ENCODE measurements at regions not wholly inside any gene's neighbourhood (a gene's known extent, or its start where the extent isn't known, plus 50 kb on each side); places are given as distances from the start of the nearest gene placed in this dataset.

DNA sequence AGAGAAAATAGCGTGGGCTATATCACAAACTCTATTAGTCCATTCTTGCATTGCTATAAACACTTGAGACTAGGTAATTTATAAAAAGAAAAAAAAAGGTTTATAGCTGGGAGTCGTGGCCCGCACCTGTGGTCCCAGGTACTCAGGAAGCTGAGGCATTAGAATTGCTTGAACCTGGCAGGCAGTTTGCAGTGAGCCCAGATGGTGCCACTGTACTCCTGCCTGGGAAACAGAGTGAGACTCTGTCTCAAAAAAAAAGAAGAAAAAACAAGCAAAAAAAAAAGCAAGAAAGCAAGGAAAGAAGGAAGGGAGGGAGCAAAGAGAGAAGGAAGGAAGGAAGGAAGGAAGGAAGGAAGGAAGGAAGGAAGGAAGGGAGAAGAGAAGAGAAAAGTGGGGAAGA is 904.2 kb upstream of the EDIL3 start (continued):
- TF ChIP-seq, protein P1, sequence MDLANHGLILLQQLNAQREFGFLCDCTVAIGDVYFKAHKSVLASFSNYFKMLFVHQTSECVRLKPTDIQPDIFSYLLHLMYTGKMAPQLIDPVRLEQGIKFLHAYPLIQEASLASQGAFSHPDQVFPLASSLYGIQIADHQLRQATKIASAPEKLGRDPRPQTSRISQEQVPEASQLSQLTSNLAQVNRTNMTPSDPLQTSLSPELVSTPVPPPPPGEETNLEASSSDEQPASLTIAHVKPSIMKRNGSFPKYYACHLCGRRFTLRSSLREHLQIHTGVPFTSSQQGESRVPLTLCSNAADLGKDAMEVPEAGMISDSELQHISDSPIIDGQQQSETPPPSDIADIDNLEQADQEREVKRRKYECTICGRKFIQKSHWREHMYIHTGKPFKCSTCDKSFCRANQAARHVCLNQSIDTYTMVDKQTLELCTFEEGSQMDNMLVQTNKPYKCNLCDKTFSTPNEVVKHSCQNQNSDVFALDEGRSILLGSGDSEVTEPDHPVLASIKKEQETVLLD (CRISPR knock-in tag; IDR thresholded peaks at IDR 0.05; ENCODE audit: low read depth), result no peak
- TF ChIP-seq NAIF1 (CRISPR knock-in tag; IDR thresholded peaks at IDR 0.05; ENCODE audit: borderline replicate concordance) (no peak), ZSCAN12 (CRISPR knock-in tag; IDR thresholded peaks at IDR 0.05) (no peak), ZNF816 (CRISPR knock-in tag; IDR thresholded peaks at IDR 0.05; ENCODE audit: borderline replicate concordance) (no peak), FOXP1 (IDR thresholded peaks at IDR 0.05) (no peak), FOXP1 (CRISPR knock-in tag; IDR thresholded peaks at IDR 0.05) (no peak), NFE2L1 (CRISPR knock-in tag; IDR thresholded peaks at IDR 0.05; ENCODE audit: borderline replicate concordance) (no peak), SMAD9 (CRISPR knock-in tag; IDR thresholded peaks at IDR 0.05) (no peak), ZNF879 (CRISPR knock-in tag; IDR thresholded peaks at IDR 0.05) (no peak)
- TF ChIP-seq, protein P2, sequence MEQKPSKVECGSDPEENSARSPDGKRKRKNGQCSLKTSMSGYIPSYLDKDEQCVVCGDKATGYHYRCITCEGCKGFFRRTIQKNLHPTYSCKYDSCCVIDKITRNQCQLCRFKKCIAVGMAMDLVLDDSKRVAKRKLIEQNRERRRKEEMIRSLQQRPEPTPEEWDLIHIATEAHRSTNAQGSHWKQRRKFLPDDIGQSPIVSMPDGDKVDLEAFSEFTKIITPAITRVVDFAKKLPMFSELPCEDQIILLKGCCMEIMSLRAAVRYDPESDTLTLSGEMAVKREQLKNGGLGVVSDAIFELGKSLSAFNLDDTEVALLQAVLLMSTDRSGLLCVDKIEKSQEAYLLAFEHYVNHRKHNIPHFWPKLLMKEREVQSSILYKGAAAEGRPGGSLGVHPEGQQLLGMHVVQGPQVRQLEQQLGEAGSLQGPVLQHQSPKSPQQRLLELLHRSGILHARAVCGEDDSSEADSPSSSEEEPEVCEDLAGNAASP (CRISPR knock-in tag; IDR thresholded peaks at IDR 0.05; ENCODE audit: borderline replicate concordance), result no peak

DNA sequence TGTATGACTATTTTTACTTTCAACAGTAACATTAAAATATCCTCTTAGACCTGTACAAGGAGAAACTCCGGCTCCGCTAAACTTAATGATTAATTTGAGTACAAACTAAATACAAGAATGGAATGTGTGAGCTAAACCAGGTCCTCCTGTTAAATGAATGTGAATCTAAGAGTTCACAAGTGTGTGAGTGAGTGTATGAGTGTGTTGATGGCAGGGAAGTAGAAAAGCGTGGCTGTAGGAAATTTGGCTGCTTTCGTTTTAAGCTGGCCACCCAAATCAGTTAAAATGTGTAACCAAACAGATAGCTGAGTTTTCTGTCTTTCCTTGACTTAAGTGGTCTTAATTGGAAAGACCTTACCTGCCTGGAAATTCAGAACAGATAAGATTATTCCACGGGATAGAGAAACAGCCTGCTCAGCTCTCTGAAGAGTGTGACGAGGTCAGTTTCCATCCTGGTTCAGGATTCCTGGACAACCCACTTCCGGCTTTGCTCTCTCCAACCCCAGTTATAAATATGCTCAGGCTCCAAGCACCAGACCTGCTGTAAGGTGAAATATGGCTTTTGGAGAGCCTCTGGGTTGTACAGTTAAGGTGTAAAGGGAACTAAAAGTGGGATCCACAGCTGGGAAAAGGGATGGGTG is 908.6 kb upstream of the EDIL3 start:
- H3K4me1 ChIP-seq (ENCODE audit: insufficient read depth, low read length), result no peaks in the 10 kb centered on the region
- H3K4me2 ChIP-seq (ENCODE audit: low read depth, low read length), result peak overlapping the region; percentile 63
- no peaks in the 10 kb centered on the region for H3K79me2 ChIP-seq (ENCODE audit: insufficient read depth, low read length)
- ATAC-seq (peak; percentile 97), DNase-seq (ENCODE audit: low spot score) (peak; percentile 11), FAIRE-seq (no peak)
- H3K27me3 ChIP-seq (ENCODE audit: control insufficient read depth in 1 of 2, insufficient read depth in 2 of 2, low read length in 2 of 2), result no peaks in the 10 kb centered on the region
- H2AFZ ChIP-seq (ENCODE audit: low read length), result peak overlapping the region; percentile 100
- peak overlapping the region; percentile 46 to 61 (median 59) for H3K4me3 ChIP-seq (replicated peaks in 1 of 3; ENCODE audit: insufficient read depth in 1 of 3, low read depth in 2 of 3, low read length in 3 of 3)
- no peaks in the 10 kb centered on the region for H4K20me1 ChIP-seq (ENCODE audit: insufficient read depth, low read length)
- BruUV-seq (replicated peaks), result no TSS peak
- 3% methylated on average over 7 of the region's 7 CpGs for WGBS (ENCODE audit: low lambda C conversion rate)
- H3K36me3 ChIP-seq (replicated peaks in 1 of 2; ENCODE audit: control insufficient read depth in 1 of 2, insufficient read depth in 2 of 2, low read length in 2 of 2), result no peaks in the 10 kb centered on the region
- CTCF ChIA-PET (ENCODE audit: low intra/inter-chr PET ratio, low total read pairs), result no interaction called here
- in situ Hi-C loops (cut with HindIII; ENCODE audit: extremely low pct_ligation_motif_present, low pct_unique_long_range_greater_than_20kb), result no loop called here
- intact Hi-C loops (cut with micrococcal nuclease; ENCODE audit: unreplicated experiment), result no loop called here
- POLR2A ChIA-PET, result no interaction called here
- peak overlapping the region; percentile 40 for H3K9ac ChIP-seq (ENCODE audit: insufficient read depth, low read depth, low read length)
- no peak overlapping the region for H3K27ac ChIP-seq (ENCODE audit: extremely low read length, insufficient read depth, low read length)
- H3K9me3 ChIP-seq (ENCODE audit: low read length), result no peaks in the 10 kb centered on the region
- TF ChIP-seq ZBTB38 (CRISPR knock-in tag; IDR thresholded peaks at IDR 0.05), result no peak
- no peak for TF ChIP-seq GABPA (IDR thresholded peaks at IDR 0.05; ENCODE audit: low read depth, low read length)
- TF ChIP-seq GABPA (CRISPR knock-in tag; IDR thresholded peaks at IDR 0.05; ENCODE audit: low read depth), result peak; percentile 77
- no peak for TF ChIP-seq ZBTB7A (CRISPR knock-in tag; IDR thresholded peaks at IDR 0.05)
- TF ChIP-seq ZNF788 (CRISPR knock-in tag; IDR thresholded peaks at IDR 0.05; ENCODE audit: borderline replicate concordance), result no peak
- TF ChIP-seq, protein P3, sequence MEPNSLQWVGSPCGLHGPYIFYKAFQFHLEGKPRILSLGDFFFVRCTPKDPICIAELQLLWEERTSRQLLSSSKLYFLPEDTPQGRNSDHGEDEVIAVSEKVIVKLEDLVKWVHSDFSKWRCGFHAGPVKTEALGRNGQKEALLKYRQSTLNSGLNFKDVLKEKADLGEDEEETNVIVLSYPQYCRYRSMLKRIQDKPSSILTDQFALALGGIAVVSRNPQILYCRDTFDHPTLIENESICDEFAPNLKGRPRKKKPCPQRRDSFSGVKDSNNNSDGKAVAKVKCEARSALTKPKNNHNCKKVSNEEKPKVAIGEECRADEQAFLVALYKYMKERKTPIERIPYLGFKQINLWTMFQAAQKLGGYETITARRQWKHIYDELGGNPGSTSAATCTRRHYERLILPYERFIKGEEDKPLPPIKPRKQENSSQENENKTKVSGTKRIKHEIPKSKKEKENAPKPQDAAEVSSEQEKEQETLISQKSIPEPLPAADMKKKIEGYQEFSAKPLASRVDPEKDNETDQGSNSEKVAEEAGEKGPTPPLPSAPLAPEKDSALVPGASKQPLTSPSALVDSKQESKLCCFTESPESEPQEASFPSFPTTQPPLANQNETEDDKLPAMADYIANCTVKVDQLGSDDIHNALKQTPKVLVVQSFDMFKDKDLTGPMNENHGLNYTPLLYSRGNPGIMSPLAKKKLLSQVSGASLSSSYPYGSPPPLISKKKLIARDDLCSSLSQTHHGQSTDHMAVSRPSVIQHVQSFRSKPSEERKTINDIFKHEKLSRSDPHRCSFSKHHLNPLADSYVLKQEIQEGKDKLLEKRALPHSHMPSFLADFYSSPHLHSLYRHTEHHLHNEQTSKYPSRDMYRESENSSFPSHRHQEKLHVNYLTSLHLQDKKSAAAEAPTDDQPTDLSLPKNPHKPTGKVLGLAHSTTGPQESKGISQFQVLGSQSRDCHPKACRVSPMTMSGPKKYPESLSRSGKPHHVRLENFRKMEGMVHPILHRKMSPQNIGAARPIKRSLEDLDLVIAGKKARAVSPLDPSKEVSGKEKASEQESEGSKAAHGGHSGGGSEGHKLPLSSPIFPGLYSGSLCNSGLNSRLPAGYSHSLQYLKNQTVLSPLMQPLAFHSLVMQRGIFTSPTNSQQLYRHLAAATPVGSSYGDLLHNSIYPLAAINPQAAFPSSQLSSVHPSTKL (CRISPR knock-in tag; IDR thresholded peaks at IDR 0.05), result no peak
- no peak for TF ChIP-seq TRIM24 (CRISPR knock-in tag; IDR thresholded peaks at IDR 0.05)
- TF ChIP-seq ZC3H13 (CRISPR knock-in tag; IDR thresholded peaks at IDR 0.05), result no peak
- peak; percentile 43; the same call in 1 of the 2 replicates for TF ChIP-seq KAT8 (CRISPR knock-in tag; IDR thresholded peaks at IDR 0.05)
- TF ChIP-seq IRX3 (CRISPR knock-in tag; IDR thresholded peaks at IDR 0.05; ENCODE audit: borderline replicate concordance, low read depth), result no peak

All from HepG2 (cell line).